A549 (cell line): ENCODE measurements at regions not wholly inside any gene's neighbourhood (a gene's known extent, or its start where the extent isn't known, plus 50 kb on each side); places are given as distances from the start of the nearest gene placed in this dataset.

Experiments
- ATAC-seq, 2 experiments: fragments of 200-7000 bp in 1 of 2; fragments of >200 bp in 1 of 2; cut with Nextera tagmentation in 1 of 2; cut with Tn5 transposase in 1 of 2; 3 replicates each; pipeline versions ENCODE4 v1.8.0 to v1.9.1; 2018 to 2020; ENCODE audit warnings: mild to moderate bottlenecking in 1 of 2, moderate library complexity in 1 of 2
- CTCF ChIA-PET: fragments of 300-600 bp; sonication (Branson Sonifier 250); formaldehyde crosslinking; extraction: SDS; loops from one replicate; lab custom pipeline; 2021; ENCODE audit warnings: antibody characterized with exemption, inconsistent platforms; lab: Yijun Ruan, JAX
- POLR2A ChIA-PET: fragments of 350-600 bp; formaldehyde crosslinking; extraction: SDS; loops from one replicate; lab custom pipeline; 2021; ENCODE audit warnings: antibody characterized with exemption, inconsistent platforms; lab: Yijun Ruan, JAX
- DNase-seq, 2 experiments: peaks; one replicate each; pipeline versions ENCODE4 v3.0.0 to v3.0.0-alpha.2; 2011 to 2016; ENCODE audit warnings: low read depth in 1 of 2, low spot score in 1 of 2
- FAIRE-seq: peaks from 2 replicates; lab custom pipeline; 2011; peaks lifted over from hg19 to GRCh38; lab: Jason Lieb, UNC
- H3K27ac ChIP-seq, 2 experiments: fragments of >200 bp; sonication (Bioruptor Twin); formaldehyde crosslinking; 3 replicates each; pipeline ENCODE4 v1.5.1; 2016 to 2017
- H3K4me1 ChIP-seq: fragments of >200 bp; sonication (Bioruptor Twin); formaldehyde crosslinking; 3 replicates; pipeline ENCODE4 v1.6.1; 2016
- H3K4me2 ChIP-seq: fragments of >200 bp; sonication (Bioruptor Twin); formaldehyde crosslinking; 3 replicates; pipeline ENCODE4 v1.6.1; 2016
- H3K4me3 ChIP-seq: fragments of >200 bp; sonication (Bioruptor Twin); formaldehyde crosslinking; 3 replicates; pipeline ENCODE4 v1.5.1; 2016
- H3K9me3 ChIP-seq: fragments of >200 bp; sonication (Bioruptor Twin); formaldehyde crosslinking; 3 replicates; pipeline ENCODE4 v1.6.1; 2016
- BCL3 ChIP-seq: fragments of >200 bp; sonication (Bioruptor Twin); formaldehyde crosslinking; IDR thresholded peaks from 3 replicates; pipeline ENCODE4 v1.6.1; 2016
- BHLHE40 ChIP-seq: IDR thresholded peaks from 2 replicates; pipeline ENCODE4 v1.6.1; 2012; ENCODE audit warnings: low read depth, low read length, inconsistent platforms
- CBX2 ChIP-seq: fragments of 200-600 bp; sonication (generic); IDR thresholded peaks from 2 replicates; pipeline ENCODE4 v1.6.1; 2016; ENCODE audit warnings: low read depth, mild to moderate bottlenecking, borderline replicate concordance
- CHD2 ChIP-seq: fragments of 150-350 bp; IDR thresholded peaks from 2 replicates; pipeline ENCODE4 v1.6.1; 2014; ENCODE audit warnings: low read length; ENCODE audit not compliant: partially characterized antibody
- CHD4 ChIP-seq: fragments of 200-600 bp; sonication (generic); IDR thresholded peaks from 2 replicates; pipeline ENCODE4 v1.6.1; 2016; ENCODE audit warnings: antibody characterized with exemption, mild to moderate bottlenecking, borderline replicate concordance
- CTCF ChIP-seq: fragments of >200 bp; sonication (Bioruptor Twin); formaldehyde crosslinking; IDR thresholded peaks from 3 replicates; pipeline ENCODE4 v1.5.1; 2016
- E2F6 ChIP-seq: IDR thresholded peaks from 2 replicates; pipeline ENCODE4 v1.6.1; 2012; ENCODE audit warnings: low read depth, borderline replicate concordance
- EHF ChIP-seq: fragments of 250-450 bp; sonication (Bioruptor Pico); IDR thresholded peaks from 2 replicates; pipeline ENCODE4 v1.5.0; 2020; ENCODE audit warnings: mild to moderate bottlenecking
- GATA3 ChIP-seq: IDR thresholded peaks from 2 replicates; pipeline ENCODE4 v1.6.1; 2012; ENCODE audit warnings: borderline replicate concordance
- HDAC2 ChIP-seq: fragments of 200-600 bp; sonication (generic); IDR thresholded peaks from 2 replicates; pipeline ENCODE4 v1.6.1; 2016
- HOXB13 ChIP-seq: fragments of 250-450 bp; sonication (Bioruptor Pico); IDR thresholded peaks from 2 replicates; pipeline ENCODE4 v1.5.0; 2020; ENCODE audit warnings: low read depth, mild to moderate bottlenecking, moderate library complexity
- JUN ChIP-seq, 2 experiments: fragments of >200 bp; sonication (Bioruptor Twin); formaldehyde crosslinking; IDR thresholded peaks; 2 replicates in 1 of 2; 3 replicates in 1 of 2; pipeline ENCODE4 v1.6.1; 2016 to 2017
- NPAS2 ChIP-seq: fragments of 250-450 bp; sonication (Bioruptor Pico); IDR thresholded peaks from 2 replicates; pipeline ENCODE4 v1.8.0; 2022; ENCODE audit warnings: mild to moderate bottlenecking, moderate library complexity, borderline replicate concordance
- NR3C1 ChIP-seq: fragments of >200 bp; sonication (Bioruptor Twin); formaldehyde crosslinking; IDR thresholded peaks from 3 replicates; pipeline ENCODE4 v1.6.1; 2017
- REST ChIP-seq: fragments of 200-600 bp; sonication (generic); IDR thresholded peaks from 2 replicates; pipeline ENCODE4 v1.6.1; 2016; ENCODE audit warnings: antibody characterized with exemption, mild to moderate bottlenecking, moderate library complexity
- SMC3 ChIP-seq: fragments of >200 bp; sonication (Bioruptor Twin); formaldehyde crosslinking; IDR thresholded peaks from 3 replicates; pipeline ENCODE4 v1.6.1; 2018; ENCODE audit warnings: inconsistent platforms
- ZC3H11A ChIP-seq: fragments of 450-650 bp; IDR thresholded peaks from 2 replicates; pipeline ENCODE4 v1.6.1; 2014; ENCODE audit warnings: antibody characterized with exemption, mild to moderate bottlenecking
- ZFP36 ChIP-seq: fragments of 450-650 bp; IDR thresholded peaks from 2 replicates; pipeline ENCODE4 v1.6.1; 2014; ENCODE audit warnings: borderline replicate concordance; ENCODE audit not compliant: partially characterized antibody
- ZNF302 ChIP-seq: fragments of 250-450 bp; sonication (Bioruptor Pico); IDR thresholded peaks from 2 replicates; pipeline ENCODE4 v1.9.0; 2021; ENCODE audit warnings: inconsistent platforms, mild to moderate bottlenecking, moderate library complexity
- WGBS: methylation state at CpG from one replicate; pipeline ENCODE4 v1.1.6; 2017; ENCODE audit errors: missing lambda C conversion rate; 5-methylcytosine and 5-hydroxymethylcytosine counted together

- WGBS: 48% methylated on average over 1 of the region's 1 CpG
- 0 out of 3 replicates have a peak, but pooled peaks cover 3% of the 10 kb centered on the region for H3K9me3 ChIP-seq
- H3K27ac ChIP-seq: no peak overlapping the region
- ChIA-PET POLR2A (no interaction called here), CTCF (interaction anchor here (1.2 kb wide), 1 partner anchor 8 kb away, joined by 3 read pairs; no protein-coding TSS in a partner anchor)
- DNase-seq (no peak), ATAC-seq (no peak), FAIRE-seq (no peak)
- H3K4me1 ChIP-seq: peaks cover 8% of the 10 kb centered on the region; the same call in 1 of the 3 replicates
- H3K4me2 ChIP-seq: no peak overlapping the region
- no peak for TF ChIP-seq ZC3H11A
- no peak overlapping the region for H3K4me3 ChIP-seq
Observed at GRCh38 chr1:221815660-221816059, 73.8 kb upstream of the DUSP10 start.

- TF ChIP-seq HOXB13 (CRISPR knock-in tag) (no peak), NR3C1 (no peak), HDAC2 (no peak), ZNF302 (CRISPR knock-in tag) (no peak), CTCF (no peak), BHLHE40 (no peak), CHD4 (no peak), EHF (CRISPR knock-in tag) (no peak), JUN (IDR thresholded peaks at IDR 0.05) (no peak), E2F6 (no peak), BCL3 (no peak), GATA3 (no peak), NPAS2 (CRISPR knock-in tag) (no peak), ZC3H11A (no peak)
- H3K4me1 ChIP-seq: peaks cover 8% of the 10 kb centered on the region; the same call in 1 of the 3 replicates
- H3K27ac ChIP-seq: no peak overlapping the region
- ChIA-PET CTCF (no interaction called here), POLR2A (no interaction called here)
- H3K4me3 ChIP-seq: no peak overlapping the region
- WGBS: 5% methylated on average over 1 of the region's 1 CpG
- DNase-seq (no peak), ATAC-seq (no peak), FAIRE-seq (no peak)
- H3K9me3 ChIP-seq: 0 out of 3 replicates have a peak, but pooled peaks cover 1% of the 10 kb centered on the region
- no peak overlapping the region for H3K4me2 ChIP-seq
Observed at GRCh38 chr1:221813887-221814286, 72.0 kb upstream of the DUSP10 start.

GRCh38 chr1:221812905-221813597 lies 71.2 kb upstream of the DUSP10 start:
- no peak for TF ChIP-seq ZNF302 (CRISPR knock-in tag)
- TF ChIP-seq REST: no peak
- TF ChIP-seq SMC3: no peak
- TF ChIP-seq ZFP36: no peak
- no peak for TF ChIP-seq CHD4
- no peak for TF ChIP-seq CHD2
- no peak for TF ChIP-seq CBX2
- no peak for FAIRE-seq
- DNase-seq: no peak
- Histone ChIP-seq H3K4me3 (no peak overlapping the region), H3K27ac (no peak overlapping the region), H3K9me3 (no peaks in the 10 kb centered on the region), H3K4me1 (peaks cover 8% of the 10 kb centered on the region; the same call in 1 of the 3 replicates), H3K4me2 (no peak overlapping the region)
- no peak for ATAC-seq
- WGBS: 45% methylated on average over 8 of the region's 8 CpGs
- CTCF ChIA-PET: no interaction called here
- POLR2A ChIA-PET: no interaction called here
